ENCODE measurements at regions not wholly inside any gene's neighbourhood (a gene's known extent, or its start where the extent isn't known, plus 50 kb on each side); places are given as distances from the start of the nearest gene placed in this dataset.
A peak's percentile ranks its signal among the peaks of the same experiment; 100 is the strongest.

GRCh38 chr19:16022681-16023080 is 53.6 kb upstream of the TPM4 start:
- no peak for DNase-seq (ENCODE audit: low spot score)

GRCh38 chr19:16023146-16023915 is 53.0 kb upstream of the TPM4 start:
- DNase-seq (ENCODE audit: low spot score) = no peak

GRCh38 chr19:16024266-16025107 is 51.8 kb upstream of the TPM4 start:
- DNase-seq (ENCODE audit: low spot score) = no peak

GRCh38 chr19:16025108-16026101 is 50.9 kb upstream of the TPM4 start:
- peak; percentile 87 for DNase-seq (ENCODE audit: low spot score)

GRCh38 chr19:16026131-16026530 is 50.2 kb upstream of the TPM4 start:
- no peak for DNase-seq (ENCODE audit: low spot score)
